ENCODE measurements at regions not wholly inside any gene's neighbourhood (a gene's known extent, or its start where the extent isn't known, plus 50 kb on each side); places are given as distances from the start of the nearest gene placed in this dataset.

DNA sequence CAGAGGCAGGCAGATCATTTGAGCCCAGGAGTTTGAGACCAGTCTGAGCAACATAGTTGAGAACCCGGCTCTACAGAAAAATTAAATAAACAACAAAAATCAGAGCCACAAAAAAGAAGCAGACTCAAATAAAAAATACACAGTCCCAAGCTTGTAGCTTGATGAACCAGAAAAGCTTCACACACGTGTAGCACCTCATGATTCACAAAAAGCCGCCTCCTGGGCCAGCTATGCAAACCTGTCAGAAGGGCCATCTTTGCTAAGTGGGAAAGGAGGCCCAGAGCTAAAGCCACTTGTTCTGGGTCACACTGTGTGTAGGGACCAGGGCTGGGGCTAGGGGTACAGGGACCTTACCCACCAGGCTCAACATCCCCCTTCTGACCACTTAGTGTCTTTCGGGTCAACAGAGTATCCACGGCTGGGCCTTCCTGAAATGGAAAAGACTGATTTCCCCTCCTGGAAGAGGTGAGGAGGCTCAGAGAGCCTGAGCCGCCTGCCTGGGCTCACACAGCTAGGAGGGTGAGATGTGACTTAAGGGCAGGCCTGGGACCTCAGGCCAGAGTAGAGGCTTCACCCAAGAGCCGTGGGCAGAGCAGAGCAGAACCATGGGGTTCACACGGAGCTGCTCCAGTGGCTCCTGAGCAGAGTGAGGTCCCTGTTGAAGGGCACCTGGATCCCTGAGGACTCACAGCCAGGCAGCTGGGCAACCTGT, 269.6 kb downstream of the PARN start:
- DNase-seq (ENCODE audit: low spot score) = no peak

DNA sequence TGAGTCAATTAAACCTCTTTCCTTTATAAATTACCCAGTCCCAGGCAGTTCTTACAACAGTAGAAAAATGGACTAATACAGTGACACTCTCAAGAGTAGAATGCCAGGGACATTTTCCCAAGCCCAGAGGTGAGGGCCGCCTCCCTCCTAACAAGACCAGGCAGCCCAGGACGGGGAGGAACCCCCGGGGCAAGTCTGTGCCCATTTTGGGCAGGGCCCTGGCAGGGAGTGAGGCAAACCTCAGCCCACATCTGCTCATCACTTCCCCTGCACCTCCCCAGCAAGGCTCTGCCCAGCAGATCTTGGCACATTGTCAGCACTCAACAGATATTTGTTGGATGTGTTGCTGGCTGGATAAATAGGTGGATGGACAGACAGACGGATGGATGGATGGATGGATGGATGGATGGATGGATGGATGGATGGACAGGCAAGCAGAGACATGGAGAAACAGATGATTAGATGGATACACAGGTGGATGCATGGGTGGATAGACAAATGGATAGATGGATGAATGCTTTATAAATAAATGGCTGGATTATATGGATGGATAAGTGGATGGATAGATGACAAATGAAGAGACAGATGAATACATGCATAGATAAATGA, 271.3 kb downstream of the PARN start:
- no peak for DNase-seq (ENCODE audit: low spot score)

DNA sequence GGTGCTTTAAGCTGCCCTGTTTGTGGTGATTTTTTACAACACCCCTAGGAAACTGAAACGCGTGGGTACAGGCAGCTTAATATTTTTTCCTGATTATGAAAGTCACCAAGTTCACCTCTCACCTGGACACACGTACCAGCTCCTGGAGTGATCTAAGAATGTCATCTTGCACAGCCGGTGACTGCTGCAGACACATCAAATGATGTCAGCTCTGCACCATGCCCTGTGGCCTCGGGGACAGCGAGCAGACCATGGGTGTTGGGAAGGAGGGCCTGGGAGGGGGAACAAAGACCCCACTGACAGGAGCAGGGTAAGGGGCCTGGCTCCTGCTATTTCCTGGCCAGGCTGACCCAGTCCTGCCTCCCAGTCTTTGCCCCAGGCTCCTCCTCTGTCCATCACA, 272.7 kb downstream of the PARN start:
- no peak for DNase-seq (ENCODE audit: low spot score)

DNA sequence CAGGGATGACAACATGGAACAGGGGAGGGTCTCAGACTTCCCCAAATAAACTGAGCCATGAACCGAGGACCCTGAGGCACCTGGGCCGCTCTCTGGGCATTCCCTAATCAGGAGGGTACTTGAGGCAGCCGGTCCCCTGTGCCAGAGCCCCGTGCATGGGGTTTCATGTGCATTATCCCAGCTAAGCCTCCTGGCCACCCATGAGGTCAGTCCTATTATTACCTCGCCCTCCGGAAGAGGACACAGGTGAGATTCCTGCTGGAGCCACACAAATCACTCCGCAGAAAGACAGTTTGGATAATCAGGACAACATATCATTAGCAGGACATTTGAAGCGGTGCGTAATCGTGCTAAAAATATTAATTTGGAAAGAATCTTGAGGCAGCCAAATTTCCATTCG, 274.0 kb downstream of the PARN start:
- DNase-seq (ENCODE audit: low spot score) = no peak

DNA sequence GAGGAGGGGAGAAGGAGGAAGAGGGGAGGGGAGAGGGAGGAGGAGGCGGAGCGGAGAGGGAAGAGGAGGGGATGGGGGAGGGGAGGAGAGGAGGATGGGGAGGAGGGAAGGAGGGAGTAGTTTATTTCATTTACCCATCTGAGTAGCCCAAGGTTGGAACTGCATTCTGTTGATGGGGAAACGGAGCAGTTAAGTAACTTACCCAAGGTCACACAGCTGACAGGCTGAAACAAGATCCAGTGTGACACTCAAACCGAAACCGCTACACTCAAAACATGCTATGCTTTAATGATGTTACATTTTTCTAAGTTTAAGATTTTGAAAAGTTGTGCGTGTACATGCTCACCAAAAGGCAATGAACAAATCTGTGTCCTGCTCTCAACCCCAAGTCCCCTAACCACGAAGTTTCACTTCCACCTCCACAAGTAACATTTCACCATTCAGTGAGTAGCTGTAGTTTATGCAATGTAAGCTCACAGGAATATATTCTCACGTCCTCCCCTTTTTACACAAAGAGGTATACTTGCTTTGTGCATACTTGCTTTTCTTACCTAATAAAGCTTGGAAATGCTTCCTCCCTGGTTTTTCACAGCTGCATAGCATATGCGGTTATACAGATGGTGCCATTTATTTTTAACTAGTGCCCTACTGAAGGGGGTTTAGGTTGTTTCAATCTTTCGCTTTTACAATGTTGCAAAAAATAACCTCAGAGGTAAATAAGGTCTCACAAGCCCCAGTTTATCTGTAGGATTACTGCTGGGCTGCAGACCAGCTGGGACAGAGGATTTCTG, 275.3 kb downstream of the PARN start:
- no peak for DNase-seq (ENCODE audit: low spot score)

DNA sequence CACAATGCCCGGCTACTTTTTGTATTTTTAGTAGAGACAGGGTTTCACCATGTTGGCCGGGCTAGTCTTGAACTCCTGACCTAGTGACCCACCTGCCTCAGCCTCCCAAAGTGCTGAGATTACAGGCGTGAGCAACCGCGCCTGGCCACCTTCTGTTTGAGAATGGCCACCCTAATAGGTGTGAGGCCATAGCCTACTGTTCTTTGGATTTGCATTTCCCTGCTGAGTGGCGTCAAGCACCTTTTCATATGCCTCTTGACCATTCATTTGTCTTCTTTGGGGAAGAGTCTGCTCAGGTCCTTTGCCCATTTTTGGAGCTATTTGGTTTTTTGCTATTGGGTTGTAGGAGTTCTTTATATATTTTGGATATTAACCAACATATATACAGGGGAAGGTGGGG, 276.7 kb downstream of the PARN start:
- DNase-seq (ENCODE audit: low spot score) = no peak

DNA sequence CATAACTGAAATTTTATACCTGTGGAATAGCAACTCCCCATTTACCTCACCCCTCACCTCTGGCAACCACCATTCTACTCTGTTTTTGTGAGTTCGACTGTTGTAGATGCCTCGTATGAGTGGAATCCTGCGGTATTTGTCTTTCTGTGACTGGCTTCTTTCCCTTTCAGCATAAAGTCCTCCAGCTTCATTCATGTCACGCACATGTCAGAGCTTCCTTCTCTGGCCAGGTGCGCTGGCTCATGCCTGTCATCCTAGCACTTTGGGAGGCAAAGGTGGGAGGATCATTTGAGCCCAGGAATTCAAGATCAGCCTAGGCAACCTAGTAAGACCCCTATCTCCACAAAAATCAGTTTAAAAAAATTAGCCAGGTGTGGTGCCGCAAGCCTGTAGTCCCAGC, 278.4 kb downstream of the PARN start:
- no peak for DNase-seq (ENCODE audit: low spot score)

DNA sequence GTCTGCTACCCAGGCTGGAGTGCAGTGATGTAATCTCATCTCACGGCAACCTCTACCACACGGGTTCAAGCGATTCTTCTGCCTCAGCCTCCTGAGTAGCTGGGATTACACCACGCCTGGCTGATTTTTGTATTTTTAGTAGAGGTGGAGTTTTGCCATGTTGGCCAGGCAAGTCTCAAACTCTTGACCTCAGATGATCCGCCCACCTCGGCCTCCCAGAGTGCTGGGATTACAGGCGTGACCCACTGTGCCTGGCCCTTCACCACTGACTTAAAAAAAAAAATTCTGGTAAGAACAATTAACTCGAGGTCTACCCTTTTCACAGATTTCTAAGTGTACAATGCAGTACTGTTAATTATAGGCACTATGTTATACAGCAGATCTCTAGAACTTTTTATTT, 279.4 kb downstream of the PARN start:
- DNase-seq (ENCODE audit: low spot score) = no peak

DNA sequence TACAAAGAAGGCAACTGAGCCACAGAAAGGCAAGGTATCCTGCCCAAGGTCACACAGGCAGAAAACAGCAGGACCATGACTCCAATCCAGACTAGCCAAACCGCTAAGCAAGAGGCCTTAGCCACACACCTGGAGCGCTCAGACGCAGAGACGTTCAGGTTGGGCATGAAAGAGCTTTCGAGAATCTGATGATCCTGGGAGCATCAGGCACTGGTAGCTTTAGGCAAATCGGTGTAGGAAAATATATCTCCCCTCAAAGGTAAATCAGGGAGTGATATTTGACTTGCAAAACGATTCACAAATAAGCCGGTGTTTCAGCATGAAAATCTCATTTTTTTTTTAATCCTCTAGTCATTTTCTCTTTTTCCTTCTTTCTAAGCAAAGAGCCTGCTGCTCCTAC, 279.0 kb downstream of the MRTFB start:
- DNase-seq (ENCODE audit: low spot score) = no peak

DNA sequence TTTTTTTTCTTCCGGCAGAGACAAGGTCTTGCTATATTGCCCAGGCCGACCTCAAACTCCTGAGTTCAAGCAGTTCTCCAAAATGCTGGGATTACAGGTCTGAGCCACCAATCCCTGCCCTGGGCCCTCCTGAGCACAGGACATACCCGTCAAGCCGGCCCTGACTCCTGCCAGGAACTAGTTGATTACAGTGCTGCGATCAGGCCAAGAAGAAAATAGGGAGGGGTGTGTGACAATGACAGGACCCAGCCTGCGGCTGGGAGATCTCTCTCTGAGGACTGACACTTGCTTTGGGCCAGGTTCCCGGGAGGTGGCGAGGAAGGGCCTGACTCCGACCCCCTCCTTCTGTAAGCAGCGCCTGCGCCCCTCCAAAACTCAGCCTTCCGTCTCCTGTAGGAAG, 276.6 kb downstream of the MRTFB start:
- DNase-seq (ENCODE audit: low spot score) = no peak

DNA sequence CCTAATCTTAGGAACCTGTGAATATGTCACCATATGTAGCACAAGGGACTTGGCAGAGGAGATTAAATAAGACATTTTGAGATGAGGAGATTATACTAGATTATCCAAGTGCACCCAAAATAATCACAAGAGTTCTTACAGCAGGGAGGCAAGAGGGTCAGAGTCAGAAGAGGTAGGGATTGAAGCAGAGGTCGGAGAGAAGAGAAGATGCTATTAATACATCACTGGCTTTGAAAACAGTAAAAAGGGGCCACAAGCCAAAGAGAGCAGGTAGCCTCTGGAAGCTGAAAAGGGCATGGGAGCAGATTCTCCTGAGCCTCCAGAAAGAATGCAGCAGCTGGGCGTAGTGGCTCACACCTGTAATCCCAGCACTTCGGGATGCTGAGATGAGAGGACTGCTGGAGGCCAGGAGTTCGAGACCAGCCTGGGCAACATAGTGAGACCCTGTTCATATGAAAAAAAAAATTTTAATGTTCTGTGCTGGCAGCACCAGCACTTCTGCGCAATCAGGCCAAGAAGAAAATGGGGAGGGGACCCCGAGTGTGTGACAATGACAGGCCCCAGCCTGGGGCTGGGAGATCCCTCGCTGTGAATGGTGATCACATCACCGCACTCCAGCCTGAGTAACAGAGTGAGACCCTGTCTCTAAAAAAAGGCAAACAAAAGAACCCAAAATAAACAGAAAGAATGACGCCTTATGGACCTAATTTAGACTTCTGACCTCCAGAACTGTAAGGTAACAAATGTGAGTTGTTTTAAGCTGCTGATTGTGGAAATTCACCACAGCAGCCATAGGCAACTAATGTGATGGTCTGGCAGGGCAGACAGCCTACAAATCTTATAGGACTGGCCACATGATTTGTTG, 275.4 kb downstream of the MRTFB start:
- DNase-seq (ENCODE audit: low spot score) = no peak

DNA sequence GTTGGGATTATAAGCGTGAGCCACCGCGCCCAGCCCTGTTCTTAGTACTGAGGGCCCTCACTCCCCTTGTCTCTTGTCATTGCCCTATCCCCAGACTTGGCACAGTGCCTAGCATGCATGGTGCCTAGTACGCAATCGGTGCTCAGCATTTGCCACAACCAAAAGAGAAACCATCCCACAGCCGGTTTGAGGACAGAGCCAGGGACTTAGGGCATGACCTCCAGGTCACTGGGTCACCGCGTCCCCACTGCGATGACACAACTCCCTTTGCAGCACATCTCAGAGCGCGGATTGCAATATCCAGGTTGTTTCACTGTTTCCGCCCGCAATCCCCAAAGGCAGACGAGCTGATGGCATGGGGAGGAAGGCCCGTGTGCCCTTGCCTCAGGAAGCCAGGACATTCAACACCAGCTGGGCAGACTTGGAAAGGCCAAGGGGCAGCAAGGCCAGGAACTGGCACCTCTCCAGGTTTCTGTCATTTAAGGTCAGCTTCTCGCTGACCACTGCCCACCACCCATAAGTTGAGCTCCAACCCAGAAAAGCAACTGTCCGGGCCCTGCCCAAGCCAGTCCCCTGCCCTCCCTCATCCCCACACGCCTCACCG, 274.5 kb downstream of the MRTFB start:
- DNase-seq (ENCODE audit: low spot score) = no peak

DNA sequence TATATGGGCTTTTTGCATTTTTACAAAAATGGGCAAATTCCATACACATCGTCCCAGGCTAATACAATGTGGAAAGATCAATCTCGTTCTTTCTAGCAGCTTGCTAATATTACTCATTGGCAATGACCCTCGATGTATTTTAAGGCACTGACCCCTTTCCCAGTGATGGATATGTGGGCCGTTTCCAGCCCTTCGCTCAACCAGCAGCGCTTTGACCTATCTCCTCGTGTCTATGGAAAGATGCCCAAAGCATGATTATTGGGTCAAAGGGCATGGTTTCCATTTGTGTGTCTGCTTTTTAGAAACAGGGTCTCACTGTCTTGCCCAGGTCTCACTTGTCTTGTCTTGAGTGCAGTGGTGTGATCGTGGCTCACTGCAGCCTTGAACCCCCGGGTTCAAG, 273.8 kb downstream of the MRTFB start:
- DNase-seq (ENCODE audit: low spot score) = no peak

DNA sequence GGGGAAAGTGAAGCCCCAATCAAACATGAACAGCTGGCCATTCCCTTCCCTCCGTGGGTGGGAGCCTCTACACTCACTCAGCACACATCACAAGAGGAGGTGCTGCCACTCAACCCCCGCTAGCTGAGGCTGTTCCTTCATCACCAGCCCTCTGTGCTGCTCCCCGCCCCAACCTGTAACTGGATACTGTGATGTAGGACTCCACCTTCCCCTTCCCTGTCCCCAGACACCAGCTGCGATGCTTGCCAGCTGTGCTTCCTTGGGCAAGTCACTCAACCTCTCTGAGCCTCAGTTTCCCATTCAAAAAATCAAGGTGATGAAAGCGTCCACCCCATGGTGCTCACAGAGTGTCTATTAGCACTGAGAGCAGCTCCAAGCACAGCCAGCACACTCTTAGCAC, 273.2 kb downstream of the MRTFB start:
- no peak for DNase-seq (ENCODE audit: low spot score)

DNA sequence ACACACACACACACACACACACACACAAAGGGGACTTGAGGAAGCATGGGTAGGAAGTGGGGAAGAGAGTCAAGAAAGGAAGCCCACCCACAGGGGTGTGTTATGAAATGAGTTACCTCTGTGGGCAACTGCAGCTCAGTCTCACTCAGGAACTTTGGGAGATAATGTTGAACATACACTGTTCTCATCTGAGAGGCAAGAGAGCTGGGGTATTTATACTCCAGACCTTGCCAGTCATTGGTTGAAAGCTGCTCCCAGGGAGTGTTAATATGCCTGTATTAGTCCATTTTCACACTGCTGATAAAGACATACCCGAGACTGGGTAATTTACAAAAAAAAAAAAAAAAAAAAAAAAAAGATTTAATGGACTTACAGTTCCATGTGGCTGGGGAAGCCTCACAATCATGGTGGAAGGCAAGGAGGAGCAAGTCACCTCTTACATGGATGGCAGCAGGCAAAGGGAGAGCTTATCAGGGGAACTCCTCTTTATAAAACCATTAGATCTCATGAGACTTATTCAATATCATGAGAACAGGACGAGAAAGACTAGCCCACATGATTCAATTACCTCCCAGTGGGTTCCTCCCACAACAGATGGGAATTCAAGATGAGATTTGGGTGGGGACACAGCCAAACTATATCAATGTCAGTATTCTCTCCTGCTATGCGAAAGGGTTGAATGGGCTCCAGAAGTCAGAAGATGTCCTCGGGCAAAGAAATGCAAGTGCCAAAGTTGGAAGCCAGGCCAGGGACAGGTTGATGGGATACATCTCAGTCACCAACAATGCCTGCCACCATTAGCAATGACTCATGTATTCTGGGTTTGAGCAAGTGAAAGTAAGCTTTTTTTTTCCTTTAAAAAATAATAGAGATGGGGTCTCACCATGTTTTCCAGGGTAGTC, 270.5 kb downstream of the MRTFB start:
- DNase-seq (ENCODE audit: low spot score) = no peak

DNA sequence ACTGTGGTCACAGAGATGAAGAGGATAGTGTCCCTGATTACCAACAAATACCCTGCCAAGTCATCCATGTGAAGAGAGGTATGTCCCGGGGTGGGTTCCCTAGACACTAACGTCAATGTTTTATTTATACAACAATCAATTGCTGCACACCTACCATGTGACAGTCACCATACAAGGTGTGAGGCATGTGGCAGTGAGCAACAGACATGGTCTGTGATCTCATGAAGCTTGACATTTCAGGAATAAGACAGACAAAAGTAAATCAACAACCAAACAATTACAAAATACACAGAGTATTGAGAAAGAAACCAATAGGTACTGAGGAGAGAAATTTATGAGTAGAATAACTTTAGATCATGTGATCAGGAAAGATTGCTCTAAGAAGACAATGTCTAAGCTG, 268.6 kb downstream of the MRTFB start:
- DNase-seq (ENCODE audit: low spot score) = no peak

DNA sequence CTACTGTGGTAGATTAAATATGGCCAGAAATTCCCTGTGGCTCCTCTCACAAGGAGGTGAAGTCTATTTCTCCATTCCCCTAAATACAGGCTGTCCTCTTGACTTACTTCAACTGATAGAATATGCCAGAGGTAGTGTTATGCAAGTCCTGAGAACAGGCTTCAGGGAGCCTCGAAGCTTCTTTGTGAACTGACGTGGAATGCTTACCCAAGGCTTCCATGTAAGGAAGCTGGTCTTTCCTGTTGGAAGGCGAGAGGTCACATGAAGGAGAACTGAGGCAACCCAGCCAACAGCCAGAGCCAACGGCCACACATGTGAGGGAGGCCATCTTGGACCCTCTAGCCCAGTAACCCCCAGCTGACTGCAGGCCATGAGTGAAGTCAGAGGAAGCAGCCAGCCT, 267.9 kb downstream of the MRTFB start:
- no peak for DNase-seq (ENCODE audit: low spot score)

DNA sequence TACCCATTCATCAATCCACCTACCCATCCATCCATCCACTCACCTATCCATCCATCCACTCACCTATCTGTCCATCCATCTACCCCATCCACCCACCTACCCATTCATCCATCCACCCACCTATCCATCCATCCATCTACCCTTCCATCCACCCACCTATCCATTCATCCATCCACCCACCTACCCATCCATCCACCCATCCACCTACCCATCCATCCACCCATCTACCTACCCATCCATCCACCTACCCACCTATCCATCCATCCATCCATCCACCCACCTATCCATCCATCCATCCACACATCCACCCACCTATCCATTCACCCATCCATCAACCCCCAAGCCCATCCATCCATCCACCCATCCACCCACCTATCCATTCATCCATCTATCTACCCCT, 267.1 kb downstream of the MRTFB start:
- DNase-seq (ENCODE audit: low spot score) = no peak

DNA sequence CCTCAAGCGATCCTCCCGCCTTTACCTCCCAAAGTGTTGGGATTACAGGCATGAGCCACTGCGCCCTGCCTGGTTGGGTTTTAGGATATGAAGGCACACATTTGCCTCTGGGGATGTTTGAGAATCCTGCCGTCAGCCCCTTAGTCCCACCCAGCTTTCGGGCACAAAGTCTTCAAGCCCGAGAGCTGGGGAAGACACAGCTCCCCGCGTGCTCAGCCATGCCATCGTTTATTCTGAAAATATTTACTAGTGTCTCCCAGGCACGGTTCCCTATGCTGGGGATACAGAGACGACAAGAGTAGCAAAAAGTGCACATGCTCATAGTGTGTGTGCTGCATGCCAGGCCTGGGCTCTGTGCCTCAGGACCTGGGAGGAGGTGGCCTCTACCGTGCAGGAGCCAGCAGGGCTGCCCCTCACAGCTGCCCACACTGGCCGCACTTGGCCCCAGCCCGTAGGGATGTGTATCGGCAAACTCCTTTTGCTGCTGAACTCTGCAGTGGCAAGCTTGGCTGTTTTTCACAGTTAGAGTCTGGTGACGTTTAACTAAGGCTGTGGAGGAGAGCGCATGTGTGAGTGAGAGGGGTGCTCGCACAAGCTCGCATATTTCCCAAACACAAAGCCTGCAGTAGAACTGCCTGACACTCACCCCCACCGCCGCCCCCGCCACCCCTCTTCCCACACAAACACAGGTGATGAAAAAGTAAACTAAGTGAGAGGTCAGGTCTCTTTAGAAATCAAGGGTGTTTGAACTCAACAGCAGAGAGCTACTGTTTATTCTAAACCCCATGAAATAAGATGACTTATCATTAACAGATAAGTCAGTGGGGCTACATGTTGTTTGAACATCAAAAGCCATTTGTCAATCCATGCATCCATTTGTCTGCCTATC, 266.4 kb downstream of the MRTFB start:
- no peak for DNase-seq (ENCODE audit: low spot score)

DNA sequence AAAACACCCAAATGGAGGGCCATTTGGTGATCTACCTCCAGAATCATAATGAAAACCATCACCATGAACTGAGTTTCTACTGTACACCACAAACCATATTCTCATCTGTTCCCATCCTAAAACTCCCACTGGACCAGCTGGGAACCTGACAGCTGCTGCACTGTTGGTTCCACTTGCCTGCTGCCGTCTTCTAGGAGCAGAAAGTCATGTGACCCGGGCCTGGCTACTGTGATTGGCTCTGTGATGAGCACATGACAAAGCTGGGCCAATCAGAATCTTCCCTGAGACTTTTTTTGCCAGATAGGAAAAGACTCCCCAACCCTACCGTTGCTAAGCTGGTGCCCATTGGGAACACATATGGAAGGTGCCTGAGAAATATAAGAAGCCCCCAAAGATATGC, 264.2 kb downstream of the MRTFB start:
- DNase-seq (ENCODE audit: low spot score) = no peak
